GM21367 (cell line): ENCODE measurements at regions not wholly inside any gene's neighbourhood (a gene's known extent, or its start where the extent isn't known, plus 50 kb on each side); places are given as distances from the start of the nearest gene placed in this dataset.
"Not testable (repeated sequence)": the region's sequence is repeated elsewhere in the genome, so short reads cannot be mapped to it uniquely, and the experiment has no call there.

ENCODE experiments used
- ATAC-seq: cut with Tn5 transposase; IDR thresholded peaks from one replicate; pipeline ENCODE4 v1.9.1; 2021; ENCODE audit not compliant: unreplicated experiment

DNA sequence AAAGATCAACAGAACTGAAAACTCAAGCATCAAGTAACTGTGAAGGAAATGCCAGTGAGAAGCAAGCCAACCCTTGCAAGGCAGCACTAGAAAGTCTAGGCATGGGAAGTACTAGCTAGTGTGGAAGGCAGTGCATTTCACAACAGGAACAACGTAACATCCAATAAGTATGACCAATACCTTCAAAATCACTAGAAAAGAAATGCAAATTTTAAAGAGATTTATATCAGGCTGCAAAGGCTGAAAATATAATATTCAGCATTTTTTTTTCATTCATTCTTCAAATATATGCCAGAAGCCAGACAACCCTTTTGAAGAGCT is 121.9 kb downstream of the DLEU7 start:
- no peak for ATAC-seq

DNA sequence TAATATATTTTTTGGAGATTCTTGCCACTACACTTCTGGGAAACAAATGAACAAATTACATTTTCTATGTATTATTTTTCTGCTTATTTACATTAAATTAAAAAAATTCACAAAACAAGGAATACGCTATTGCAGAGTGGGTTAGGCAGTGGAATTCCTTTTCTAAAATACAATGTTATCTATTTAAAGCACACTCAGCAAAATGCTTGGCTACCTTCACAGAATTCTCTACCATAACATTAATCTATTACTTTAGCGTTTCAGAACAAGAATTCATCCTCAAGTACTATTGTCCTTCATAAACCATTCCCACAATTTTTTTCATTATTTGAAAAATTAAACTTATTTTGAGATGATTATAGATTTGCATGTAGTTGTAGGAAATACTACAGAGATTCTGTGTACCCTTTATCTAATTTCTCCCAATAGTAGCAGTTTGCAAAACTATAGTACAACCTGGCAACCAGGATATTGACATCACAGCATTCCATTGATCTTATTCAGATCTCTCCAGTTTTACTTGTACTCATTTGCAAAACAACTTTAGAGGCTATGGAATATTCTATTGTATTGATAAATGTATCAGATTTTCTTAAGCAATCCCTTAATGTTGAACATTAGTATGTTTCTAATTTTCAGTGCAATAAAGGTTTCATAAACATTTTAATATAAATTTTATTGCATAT is 120.9 kb downstream of the DLEU7 start:
- no peak for ATAC-seq

DNA sequence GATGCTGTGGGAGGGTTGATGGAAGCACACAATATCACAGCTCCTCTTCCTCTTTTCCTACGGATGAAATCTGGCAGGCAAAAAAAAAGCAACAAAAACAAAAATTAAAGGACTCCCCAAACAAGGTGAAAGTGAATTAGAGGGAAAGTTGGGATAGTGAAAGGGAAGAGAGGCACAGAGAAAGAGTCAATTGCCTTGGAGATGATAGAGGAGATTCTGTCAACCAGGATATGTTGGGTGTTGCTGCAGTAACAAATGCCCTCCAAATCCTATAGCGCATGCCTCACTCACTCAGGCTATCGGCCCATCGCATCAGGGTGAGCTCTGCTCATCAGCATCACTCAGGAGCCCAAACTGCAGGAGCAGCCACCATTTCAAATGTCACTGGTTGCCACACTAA is 119.1 kb downstream of the DLEU7 start:
- no peak for ATAC-seq

- no peak for ATAC-seq
Observed at GRCh38 chr13:50724913-50725312, 118.6 kb downstream of the DLEU7 start.

DNA sequence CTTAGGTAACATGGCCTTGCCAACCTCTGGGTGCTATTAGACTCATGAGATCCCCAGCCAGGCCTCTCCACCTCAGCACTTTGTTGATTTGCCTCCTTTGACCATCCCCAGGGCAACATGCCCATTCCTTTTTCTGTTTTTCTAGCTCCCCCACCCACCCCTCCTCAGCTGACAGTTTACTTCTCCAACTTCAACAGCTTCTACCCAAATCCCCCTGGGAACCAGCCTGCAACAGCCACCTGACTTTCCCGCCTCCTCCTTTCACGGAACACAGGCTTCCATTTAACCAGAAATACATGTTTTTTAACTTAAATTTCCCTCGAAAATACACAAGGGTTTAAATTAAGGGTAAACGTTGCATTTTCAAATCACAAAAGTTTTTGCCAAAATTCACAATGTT is 117.3 kb downstream of the DLEU7 start:
- ATAC-seq, result no peak

- ATAC-seq, result no peak
Observed at GRCh38 chr13:50729177-50729576, 114.3 kb downstream of the DLEU7 start.

GRCh38 chr13:50730496-50731351 is 112.8 kb downstream of the DLEU7 start:
- ATAC-seq, result no peak

GRCh38 chr13:50731400-50731799 is 112.1 kb downstream of the DLEU7 start:
- no peak for ATAC-seq

DNA sequence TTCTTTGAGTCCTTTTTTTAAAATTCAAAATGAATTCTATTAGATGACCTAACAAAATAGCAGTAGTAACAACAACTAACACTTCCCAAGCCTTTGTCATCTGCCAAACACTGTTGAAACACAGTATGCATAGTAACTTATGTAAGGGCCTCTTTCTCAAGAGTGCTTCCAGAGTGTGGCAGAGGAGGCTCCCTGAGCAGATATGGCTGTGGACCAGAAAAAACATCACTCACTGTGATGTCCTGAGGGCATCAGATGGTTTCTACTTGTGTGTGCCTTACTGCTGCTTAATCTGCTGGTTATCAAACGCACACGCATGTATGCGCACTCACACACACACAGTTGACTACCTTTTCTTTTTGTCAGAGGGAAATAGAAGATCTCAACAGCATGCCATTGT is 110.8 kb downstream of the DLEU7 start:
- no peak for ATAC-seq

DNA sequence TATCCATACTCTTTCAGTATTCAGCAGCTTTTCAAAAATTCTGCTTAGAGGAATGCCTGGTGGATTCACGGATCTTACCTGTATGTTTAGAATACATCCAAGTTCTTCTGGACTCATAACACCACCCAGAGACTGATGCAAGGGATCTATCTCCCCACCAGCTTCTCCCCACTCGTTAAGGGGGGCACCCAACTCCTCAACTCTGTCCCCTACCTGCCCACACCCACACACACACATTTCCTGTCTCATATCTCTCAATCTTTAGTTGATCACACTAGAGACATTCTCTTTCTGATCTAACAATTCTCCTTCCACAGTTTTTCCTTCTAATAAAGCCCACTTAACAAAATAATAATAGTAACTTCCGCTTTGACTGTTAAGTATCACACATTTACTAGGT is 110.1 kb downstream of the DLEU7 start:
- no peak for ATAC-seq

- ATAC-seq, result no peak
Observed at GRCh38 chr13:50735071-50735470, 108.4 kb downstream of the DLEU7 start.

DNA sequence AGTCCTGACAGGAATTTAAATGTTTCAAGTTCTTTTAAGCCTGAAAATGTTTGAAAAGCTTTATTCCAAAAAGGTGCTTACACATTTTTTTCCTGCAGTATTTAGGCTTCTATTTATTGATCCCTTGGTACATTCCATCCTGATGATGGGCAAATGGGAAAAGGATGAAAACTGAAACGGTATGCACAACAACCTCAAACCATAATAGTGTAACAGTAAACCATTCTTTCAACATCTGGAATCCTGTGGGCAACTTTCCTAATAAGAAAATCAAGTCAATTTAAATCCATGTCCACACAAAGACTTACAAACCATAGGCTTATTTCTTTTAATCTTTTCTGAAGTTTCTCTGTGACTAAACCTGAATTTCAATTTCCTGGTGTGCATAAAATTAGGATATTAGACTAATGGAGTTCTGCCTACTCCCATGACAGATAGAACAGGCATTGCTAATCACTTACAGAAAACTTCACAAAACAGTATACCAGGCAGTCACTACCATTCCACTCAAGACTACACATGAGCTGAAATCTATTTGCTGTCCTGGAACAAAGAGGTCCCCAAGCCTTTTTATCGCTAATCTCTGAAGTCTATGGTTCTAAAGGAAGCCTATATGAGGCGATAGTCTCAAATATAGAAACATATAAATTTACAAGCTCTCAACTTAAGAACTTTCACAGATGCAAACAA is 103.3 kb downstream of the DLEU7 start:
- no peak for ATAC-seq

DNA sequence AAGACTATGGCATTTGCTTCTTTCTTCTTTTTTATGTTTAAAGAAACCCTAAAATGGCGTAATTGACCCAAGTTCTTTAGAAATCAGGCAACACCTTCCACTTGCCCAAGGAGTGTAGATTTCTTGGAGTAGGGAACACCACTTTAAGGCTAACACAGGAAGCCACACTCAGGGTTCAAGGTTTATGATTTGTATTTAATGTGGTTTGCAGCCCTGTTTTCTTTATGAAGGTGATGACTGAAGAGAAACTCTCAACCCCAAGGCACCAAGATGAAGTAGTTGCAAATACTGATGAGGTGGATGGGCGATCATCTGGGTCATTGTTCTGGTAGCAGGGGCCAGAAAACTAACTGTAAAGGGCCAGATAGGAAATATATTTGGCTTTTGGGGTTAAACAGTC is 101.1 kb downstream of the DLEU7 start:
- ATAC-seq, result no peak

DNA sequence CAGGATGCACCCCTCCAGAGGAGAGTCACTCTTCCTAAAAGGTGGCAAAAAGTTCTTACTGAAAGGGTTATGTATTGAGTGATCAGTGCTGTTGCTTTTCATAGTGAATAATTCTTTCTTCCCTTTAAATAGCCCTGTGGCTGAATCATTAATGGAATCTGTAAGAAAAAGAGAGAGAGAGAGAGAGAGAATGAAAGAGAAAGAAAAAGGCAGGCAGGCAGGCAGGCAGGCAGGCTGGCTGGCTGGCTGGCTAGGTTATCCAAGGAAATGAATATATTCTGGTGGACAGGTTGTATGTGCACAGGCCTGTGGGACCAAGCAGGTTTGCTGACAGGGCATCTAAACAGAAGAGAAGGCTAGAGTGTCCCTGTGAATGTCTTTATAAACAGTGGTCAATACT is 100.5 kb downstream of the DLEU7 start:
- ATAC-seq, result no peak

DNA sequence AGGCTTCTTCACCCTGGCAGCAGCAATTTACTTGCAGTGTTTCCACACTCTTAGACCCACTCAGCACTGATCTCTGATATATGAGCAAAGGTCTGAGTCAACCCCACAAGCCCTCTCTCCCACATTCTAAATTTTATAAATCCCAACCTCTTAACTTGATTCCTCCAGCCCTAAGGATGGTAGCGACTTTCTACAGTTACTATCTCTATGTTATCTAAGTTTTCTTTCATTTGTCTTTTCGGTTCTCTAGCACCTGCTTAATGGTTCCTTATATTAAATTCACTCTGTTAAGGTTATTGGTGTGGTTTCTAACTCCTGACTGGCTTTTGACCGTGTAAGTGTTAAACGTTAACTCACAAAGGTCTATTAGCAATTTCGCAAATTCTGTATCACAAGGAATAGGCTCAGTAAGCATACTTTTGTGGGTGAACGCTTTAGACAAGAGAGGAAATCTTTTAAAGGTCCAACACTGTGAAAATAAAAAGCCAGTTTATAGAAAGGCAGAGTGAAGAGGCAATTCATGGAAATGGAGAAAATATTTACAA is 99.3 kb downstream of the DLEU7 start:
- ATAC-seq, result no peak

DNA sequence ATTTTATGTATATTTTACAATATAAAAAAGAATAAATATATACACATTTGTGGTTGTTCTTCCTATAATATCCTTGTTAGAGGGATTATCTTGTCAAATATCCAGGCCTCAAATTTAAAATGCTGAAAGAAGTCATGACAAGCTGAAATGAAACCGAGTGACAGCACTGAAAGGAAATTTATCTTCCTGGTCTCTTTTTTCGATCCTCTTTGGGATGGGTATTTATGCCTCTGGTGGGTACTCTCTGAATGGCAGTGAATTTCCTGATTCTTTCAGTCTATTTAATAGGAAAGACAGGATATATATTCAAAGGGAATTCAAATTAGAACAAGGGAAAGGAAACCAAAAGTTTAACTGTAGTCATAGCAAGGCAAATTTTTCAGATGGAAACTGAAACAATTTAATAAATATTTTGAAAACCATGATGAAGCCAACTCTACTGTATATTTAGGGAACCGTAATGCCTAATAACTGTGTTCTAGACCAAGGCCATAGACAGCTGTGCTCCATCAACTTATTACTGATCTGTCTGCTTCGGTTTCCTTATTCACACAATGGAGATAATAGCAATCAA is 97.9 kb downstream of the DLEU7 start:
- ATAC-seq, result no peak

DNA sequence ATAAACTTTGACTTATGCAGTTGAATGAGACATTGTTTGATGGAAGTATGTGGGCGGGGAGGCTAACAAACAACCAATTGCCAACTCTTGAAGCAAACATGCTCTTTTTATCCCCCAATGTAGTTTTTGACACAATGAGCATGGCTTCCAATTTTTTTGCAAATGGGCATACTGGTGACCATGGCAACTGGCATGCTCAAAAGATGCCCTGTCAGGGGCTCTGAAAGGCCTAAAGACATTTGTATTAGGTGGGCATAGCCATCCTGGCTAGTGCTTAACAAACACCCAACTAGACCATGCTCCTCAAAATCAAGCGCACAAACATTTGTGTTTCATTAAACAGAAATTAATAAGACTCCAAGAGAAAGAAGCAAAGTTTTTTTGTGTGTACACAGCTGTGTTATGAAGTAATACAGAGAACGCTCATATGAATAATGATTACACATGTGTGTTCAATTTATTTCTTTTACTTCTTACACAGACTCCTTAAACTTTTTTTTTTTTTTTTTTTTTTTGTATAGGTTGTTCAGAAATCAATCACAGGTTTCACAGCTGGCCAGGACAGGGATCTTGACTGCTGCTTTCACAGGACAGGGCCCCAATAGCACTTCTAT is 95.6 kb downstream of the DLEU7 start:
- ATAC-seq, result no peak

DNA sequence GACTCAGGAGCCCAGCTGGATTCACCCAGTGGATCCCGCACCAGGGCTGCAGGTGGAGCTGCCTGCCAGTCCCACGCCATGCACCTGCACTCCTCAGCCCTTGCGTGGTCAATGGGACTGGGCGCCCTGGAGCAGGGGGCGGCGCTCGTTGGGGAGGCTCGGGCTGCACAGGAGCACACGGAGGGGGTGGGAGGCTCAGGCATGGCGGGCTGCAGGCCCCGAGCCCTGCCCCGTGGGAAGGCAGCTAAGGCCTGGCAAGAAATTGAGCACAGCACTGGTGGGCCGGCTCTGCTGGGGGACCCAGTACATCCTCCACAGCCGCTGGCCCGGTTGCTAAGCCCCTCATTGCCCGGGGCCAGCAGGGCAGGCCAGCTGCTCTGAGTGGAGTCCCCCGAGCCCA is 90.3 kb downstream of the DLEU7 start:
- not testable (repeated sequence) for ATAC-seq

GRCh38 chr13:50755862-50756685 is 87.4 kb downstream of the DLEU7 start:
- ATAC-seq, result not testable (repeated sequence)

DNA sequence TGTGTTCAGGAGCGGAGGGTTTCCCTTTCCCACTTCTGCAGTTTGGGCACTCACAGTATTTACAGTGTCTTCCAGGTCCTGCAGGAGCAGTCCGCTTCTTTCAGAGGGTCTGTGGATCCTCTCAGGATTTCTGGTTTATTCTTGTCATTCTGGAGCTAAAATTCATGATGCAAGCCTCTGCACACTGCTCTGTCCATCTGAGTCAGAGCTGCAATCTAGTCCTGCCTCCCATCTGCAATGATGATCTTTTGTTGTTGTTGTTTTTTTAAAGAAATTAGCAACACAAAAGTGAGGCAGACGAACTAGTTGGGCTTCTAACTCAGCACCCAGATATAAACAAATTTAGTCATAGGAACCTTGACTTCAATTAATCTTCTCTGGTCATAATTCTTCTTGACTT is 86.5 kb downstream of the DLEU7 start:
- no peak for ATAC-seq
